ENCODE measurements at regions not wholly inside any gene's neighbourhood (a gene's known extent, or its start where the extent isn't known, plus 50 kb on each side); places are given as distances from the start of the nearest gene placed in this dataset.

GRCh38 chr12:97048421-97049035, 141.5 kb downstream of the NEDD1 start:
- in situ Hi-C loops (cut with MboI; ENCODE audit: low sequenced_read_pairs, unreplicated experiment): no loop called here

GRCh38 chr12:97050509-97050908, 143.5 kb downstream of the NEDD1 start:
- in situ Hi-C loops (cut with MboI; ENCODE audit: low sequenced_read_pairs, unreplicated experiment): no loop called here

More at GRCh38 chr12:97048421-97049035, 141.5 kb downstream of the NEDD1 start:
- no peak for TF ChIP-seq CTCF (IDR thresholded peaks at IDR 0.05; ENCODE audit: borderline replicate concordance, control extremely low read depth, extremely low read depth, insufficient read depth, missing control alignments)
- no peak for DNase-seq (ENCODE audit: low spot score)

GRCh38 chr12:97051341-97051740, 144.3 kb downstream of the NEDD1 start:
- in situ Hi-C loops (cut with MboI; ENCODE audit: low sequenced_read_pairs, unreplicated experiment): no loop called here
- no peak for DNase-seq (ENCODE audit: low spot score)
- no peak for TF ChIP-seq CTCF (IDR thresholded peaks at IDR 0.05; ENCODE audit: borderline replicate concordance, control extremely low read depth, extremely low read depth, insufficient read depth, missing control alignments)

More at GRCh38 chr12:97050509-97050908, 143.5 kb downstream of the NEDD1 start:
- TF ChIP-seq CTCF (IDR thresholded peaks at IDR 0.05; ENCODE audit: borderline replicate concordance, control extremely low read depth, extremely low read depth, insufficient read depth, missing control alignments): no peak
- no peak for DNase-seq (ENCODE audit: low spot score)

GRCh38 chr12:97061171-97061570, 154.1 kb downstream of the NEDD1 start:
- in situ Hi-C loops (cut with MboI; ENCODE audit: low sequenced_read_pairs, unreplicated experiment): no loop called here
- DNase-seq (ENCODE audit: low spot score): no peak
- TF ChIP-seq CTCF (IDR thresholded peaks at IDR 0.05; ENCODE audit: borderline replicate concordance, control extremely low read depth, extremely low read depth, insufficient read depth, missing control alignments): no peak

- no peak for TF ChIP-seq CTCF (IDR thresholded peaks at IDR 0.05; ENCODE audit: borderline replicate concordance, control extremely low read depth, extremely low read depth, insufficient read depth, missing control alignments)
- no peak for DNase-seq (ENCODE audit: low spot score)
- in situ Hi-C loops (cut with MboI; ENCODE audit: low sequenced_read_pairs, unreplicated experiment): no loop called here
These were observed 156.4 kb downstream of the NEDD1 start for GRCh38 chr12:97063292-97063935.

- DNase-seq (ENCODE audit: low spot score): no peak
- TF ChIP-seq CTCF (IDR thresholded peaks at IDR 0.05; ENCODE audit: borderline replicate concordance, control extremely low read depth, extremely low read depth, insufficient read depth, missing control alignments): no peak
- in situ Hi-C loops (cut with MboI; ENCODE audit: low sequenced_read_pairs, unreplicated experiment): no loop called here
These were observed 168.3 kb downstream of the NEDD1 start for GRCh38 chr12:97075161-97075933.

All from GM13976 (cell line).